ENCODE measurements at regions not wholly inside any gene's neighbourhood (a gene's known extent, or its start where the extent isn't known, plus 50 kb on each side); places are given as distances from the start of the nearest gene placed in this dataset.

DNA sequence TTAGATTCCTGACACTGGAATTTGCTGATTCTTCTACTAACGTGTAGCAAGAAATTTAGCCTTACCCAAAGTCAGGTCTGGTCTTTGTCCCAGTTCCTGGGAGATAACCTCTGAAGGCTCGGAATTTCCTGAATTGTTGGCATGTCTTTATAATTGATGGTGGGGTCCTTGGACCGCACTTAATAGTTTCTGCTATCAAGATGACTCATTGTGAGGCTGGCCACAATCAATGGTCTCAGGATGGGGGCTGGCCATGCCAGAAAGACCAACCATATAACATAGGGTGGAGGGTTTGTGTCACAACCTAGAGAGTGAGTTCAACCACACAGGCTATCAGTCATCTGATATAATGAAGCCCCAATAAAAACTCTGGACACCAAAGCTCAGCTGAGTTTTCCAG, 259.7 kb downstream of the DAD1 start:
- in situ Hi-C loops (cut with MboI; ENCODE audit: low pct_unique_long_range_greater_than_20kb, low sequenced_read_pairs, unreplicated experiment), result no loop called here
- TF ChIP-seq, protein P1, sequence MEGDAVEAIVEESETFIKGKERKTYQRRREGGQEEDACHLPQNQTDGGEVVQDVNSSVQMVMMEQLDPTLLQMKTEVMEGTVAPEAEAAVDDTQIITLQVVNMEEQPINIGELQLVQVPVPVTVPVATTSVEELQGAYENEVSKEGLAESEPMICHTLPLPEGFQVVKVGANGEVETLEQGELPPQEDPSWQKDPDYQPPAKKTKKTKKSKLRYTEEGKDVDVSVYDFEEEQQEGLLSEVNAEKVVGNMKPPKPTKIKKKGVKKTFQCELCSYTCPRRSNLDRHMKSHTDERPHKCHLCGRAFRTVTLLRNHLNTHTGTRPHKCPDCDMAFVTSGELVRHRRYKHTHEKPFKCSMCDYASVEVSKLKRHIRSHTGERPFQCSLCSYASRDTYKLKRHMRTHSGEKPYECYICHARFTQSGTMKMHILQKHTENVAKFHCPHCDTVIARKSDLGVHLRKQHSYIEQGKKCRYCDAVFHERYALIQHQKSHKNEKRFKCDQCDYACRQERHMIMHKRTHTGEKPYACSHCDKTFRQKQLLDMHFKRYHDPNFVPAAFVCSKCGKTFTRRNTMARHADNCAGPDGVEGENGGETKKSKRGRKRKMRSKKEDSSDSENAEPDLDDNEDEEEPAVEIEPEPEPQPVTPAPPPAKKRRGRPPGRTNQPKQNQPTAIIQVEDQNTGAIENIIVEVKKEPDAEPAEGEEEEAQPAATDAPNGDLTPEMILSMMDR (IDR thresholded peaks at IDR 0.05; ENCODE audit: extremely low read depth, insufficient read depth, missing control alignments), result no peak
- no peak for DNase-seq (ENCODE audit: low spot score)

DNA sequence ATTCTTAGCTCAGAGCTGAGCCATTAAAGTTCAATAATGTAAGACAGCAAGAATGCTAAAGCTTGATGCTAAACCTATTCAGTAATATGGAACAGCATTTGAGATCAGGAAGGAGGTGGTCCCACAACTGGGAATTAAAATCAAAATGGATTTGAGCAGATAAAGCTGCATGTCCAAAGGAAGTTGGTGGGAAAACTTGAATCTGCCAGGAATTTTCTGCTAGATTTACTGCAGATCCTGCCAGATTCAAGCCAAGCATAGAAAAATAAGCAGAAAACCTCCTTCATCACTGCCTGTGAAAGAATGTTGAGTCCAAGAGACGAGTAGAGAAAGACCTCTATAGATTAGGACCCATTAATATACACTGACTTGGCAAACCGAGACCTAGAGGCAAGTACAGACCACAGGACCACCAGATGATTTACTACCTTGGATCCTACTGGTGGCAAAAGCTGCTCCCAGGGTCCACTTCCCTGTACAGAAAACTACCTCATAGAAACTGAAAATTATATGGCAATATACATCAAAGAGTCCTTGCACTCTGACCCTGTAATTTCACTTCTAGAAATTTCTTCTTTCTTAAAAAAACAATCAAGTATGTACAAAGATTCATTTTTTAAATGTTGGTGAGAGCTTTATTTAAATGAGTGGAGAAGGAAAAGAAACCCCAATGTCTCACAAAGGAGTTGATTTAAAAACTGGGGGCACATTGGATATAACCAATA, 263.2 kb downstream of the DAD1 start:
- TF ChIP-seq, protein P1 (IDR thresholded peaks at IDR 0.05; ENCODE audit: extremely low read depth, insufficient read depth, missing control alignments), result no peak
- DNase-seq (ENCODE audit: low spot score), result no peak
- in situ Hi-C loops (cut with MboI; ENCODE audit: low pct_unique_long_range_greater_than_20kb, low sequenced_read_pairs, unreplicated experiment), result no loop called here

DNA sequence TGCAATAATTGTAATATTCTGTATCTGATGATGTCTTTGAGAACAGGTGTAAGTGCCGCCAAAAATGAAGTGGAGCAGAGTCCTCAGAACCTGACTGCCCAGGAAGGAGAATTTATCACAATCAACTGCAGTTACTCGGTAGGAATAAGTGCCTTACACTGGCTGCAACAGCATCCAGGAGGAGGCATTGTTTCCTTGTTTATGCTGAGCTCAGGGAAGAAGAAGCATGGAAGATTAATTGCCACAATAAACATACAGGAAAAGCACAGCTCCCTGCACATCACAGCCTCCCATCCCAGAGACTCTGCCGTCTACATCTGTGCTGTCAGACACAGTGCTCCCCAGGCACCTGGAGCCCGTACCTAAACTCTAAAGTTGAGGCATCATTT, 268.7 kb downstream of the DAD1 start:
- in situ Hi-C loops (cut with MboI; ENCODE audit: low pct_unique_long_range_greater_than_20kb, low sequenced_read_pairs, unreplicated experiment), result loop anchor here (25.0 kb wide), 1 partner anchor 142 kb away; no protein-coding TSS in a partner anchor
- TF ChIP-seq, protein P1 (IDR thresholded peaks at IDR 0.05; ENCODE audit: extremely low read depth, insufficient read depth, missing control alignments), result no peak
- no peak for DNase-seq (ENCODE audit: low spot score)

DNA sequence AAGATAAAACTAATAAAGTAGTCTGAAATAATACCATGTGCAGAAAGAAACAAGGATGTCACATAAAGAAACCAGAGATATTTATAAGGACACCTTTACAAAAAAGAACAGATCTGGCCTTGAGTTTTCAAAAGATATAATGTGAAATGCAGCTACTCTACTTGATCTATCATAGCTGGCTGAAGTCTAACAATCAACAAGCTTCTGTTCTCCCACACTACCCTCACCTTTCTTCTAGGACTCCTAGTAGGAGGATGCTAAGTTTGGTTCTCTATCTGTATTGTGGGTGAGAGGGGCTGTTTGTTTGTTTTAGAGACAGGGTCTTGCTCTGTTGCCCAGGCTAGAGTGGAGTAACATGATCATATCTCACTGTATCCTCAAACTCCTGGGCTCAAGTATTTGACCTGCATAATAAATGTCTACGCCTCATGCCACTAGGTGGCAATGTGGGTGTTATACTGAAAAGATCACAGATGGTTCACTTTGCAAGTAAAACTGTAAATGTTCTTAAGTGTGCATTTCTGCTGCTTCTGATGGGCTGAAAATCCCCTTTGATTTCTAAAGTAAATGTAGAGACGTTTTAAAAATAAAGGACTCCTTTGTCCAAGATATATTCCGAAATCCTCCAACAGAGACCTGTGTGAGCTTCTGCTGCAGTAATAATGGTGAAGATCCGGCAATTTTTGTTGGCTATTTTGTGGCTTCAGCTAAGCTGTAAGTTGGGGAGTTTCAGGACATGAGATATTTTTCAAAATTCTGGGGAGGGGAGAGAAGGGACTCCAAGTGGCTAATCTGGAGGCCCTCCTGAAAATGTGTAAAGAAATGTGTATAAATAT, 269.3 kb downstream of the DAD1 start:
- in situ Hi-C loops (cut with MboI; ENCODE audit: low pct_unique_long_range_greater_than_20kb, low sequenced_read_pairs, unreplicated experiment), result loop anchor here (25.0 kb wide), 1 partner anchor 143 kb away; no protein-coding TSS in a partner anchor
- peak; percentile 48 for DNase-seq (ENCODE audit: low spot score)
- TF ChIP-seq, protein P1 (IDR thresholded peaks at IDR 0.05; ENCODE audit: extremely low read depth, insufficient read depth, missing control alignments), result peak; percentile 84

DNA sequence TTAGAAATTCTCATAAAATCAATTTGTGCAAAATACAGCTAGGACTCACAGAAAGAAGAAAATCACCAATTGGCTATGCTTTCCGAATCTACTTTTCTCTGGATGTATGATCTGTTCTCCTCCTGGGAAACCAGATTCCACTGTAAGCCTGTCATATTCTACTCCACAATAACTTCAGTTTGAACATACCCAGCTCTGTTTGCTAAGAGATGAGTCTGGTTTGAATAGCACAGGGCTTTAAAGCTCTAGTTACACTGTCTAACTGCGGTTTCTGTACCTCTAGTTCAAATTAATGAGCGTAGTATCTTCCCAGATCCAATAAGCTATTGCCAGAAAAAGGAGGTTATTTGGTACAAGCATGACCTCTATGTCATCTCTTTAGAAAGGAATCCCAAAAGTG, 270.1 kb downstream of the DAD1 start:
- no peak for DNase-seq (ENCODE audit: low spot score)
- TF ChIP-seq, protein P1 (IDR thresholded peaks at IDR 0.05; ENCODE audit: extremely low read depth, insufficient read depth, missing control alignments), result no peak
- in situ Hi-C loops (cut with MboI; ENCODE audit: low pct_unique_long_range_greater_than_20kb, low sequenced_read_pairs, unreplicated experiment), result loop anchor here (25.0 kb wide), 1 partner anchor 143 kb away; no protein-coding TSS in a partner anchor

DNA sequence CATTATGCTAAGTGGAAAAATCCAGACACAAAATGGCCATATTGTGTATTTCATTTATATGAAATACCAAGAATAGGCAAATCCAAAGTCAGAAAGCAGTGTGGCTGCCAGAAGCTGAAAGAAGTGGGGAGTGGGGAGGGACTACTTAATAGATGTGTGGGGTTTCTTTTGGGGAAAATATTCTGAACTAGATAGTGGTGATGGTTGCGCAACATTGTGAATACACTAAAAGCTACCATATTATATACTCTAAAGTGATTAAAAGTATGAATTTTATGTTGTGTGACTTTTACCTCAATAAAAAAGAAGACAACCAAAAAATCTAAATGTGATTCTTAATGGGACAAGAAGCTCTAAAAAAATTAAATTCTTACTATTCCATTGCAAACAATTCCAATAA, 272.6 kb downstream of the DAD1 start:
- in situ Hi-C loops (cut with MboI; ENCODE audit: low pct_unique_long_range_greater_than_20kb, low sequenced_read_pairs, unreplicated experiment), result loop anchor here (25.0 kb wide), 1 partner anchor 146 kb away; no protein-coding TSS in a partner anchor
- TF ChIP-seq, protein P1 (IDR thresholded peaks at IDR 0.05; ENCODE audit: extremely low read depth, insufficient read depth, missing control alignments), result no peak

More for the DNA sequence above, 272.6 kb downstream of the DAD1 start:
- no peak for DNase-seq (ENCODE audit: low spot score)

Data from GM13977 (cell line).